Large intestine (tissue), 3 donors: ENCODE measurements at regions not wholly inside any gene's neighbourhood (a gene's known extent, or its start where the extent isn't known, plus 50 kb on each side); places are given as distances from the start of the nearest gene placed in this dataset.

Source experiments
- DNase-seq, 2 donors: peaks; one replicate each; pipeline versions ENCODE4 v3.0.0 to v3.0.0-alpha.2; 2013
- H3K27ac ChIP-seq: one replicate; pipeline ENCODE4 v1.5.1; 2013; ENCODE audit warnings: low read length
- H3K27me3 ChIP-seq: 2 replicates; pipeline ENCODE4 v1.6.1; 2013; ENCODE audit warnings: low read length; ENCODE audit not compliant: control insufficient read depth, insufficient read depth
- H3K36me3 ChIP-seq: 2 replicates; pipeline ENCODE4 v1.6.1; 2013; ENCODE audit warnings: low read length; ENCODE audit not compliant: control insufficient read depth, insufficient read depth
- H3K4me1 ChIP-seq: one replicate; pipeline ENCODE4 v1.6.1; 2013; ENCODE audit warnings: low read length; ENCODE audit not compliant: control insufficient read depth, insufficient read depth
- H3K4me3 ChIP-seq: one replicate; pipeline ENCODE4 v1.5.1; 2013; ENCODE audit warnings: low read length
- H3K9me3 ChIP-seq: one replicate; pipeline ENCODE4 v1.6.1; 2013; ENCODE audit warnings: mild to moderate bottlenecking, low read depth, low read length, moderate library complexity; ENCODE audit not compliant: control insufficient read depth
- WGBS: methylation state at CpG from one replicate; pipeline ENCODE4 v1.1.5; 2013; ENCODE audit warnings: low lambda C conversion rate; ENCODE audit not compliant: insufficient coverage; 5-methylcytosine and 5-hydroxymethylcytosine counted together

- Histone ChIP-seq H3K4me3 (no peak overlapping the region), H3K36me3 (no peaks in the 10 kb centered on the region), H3K4me1 (no peaks in the 10 kb centered on the region), H3K27ac (no peak overlapping the region), H3K9me3 (peaks cover 11% of the 10 kb centered on the region), H3K27me3 (no peaks in the 10 kb centered on the region)
- no peak for DNase-seq
- WGBS, result no CpG with 5 or more reads among the region's 17 CpGs
These were observed 945.0 kb downstream of the BRD1 start for GRCh38 chr22:48882636-48883200.

GRCh38 chr22:48881326-48881980 lies 946.2 kb downstream of the BRD1 start:
- no peaks in the 10 kb centered on the region for H3K36me3 ChIP-seq
- no peak for DNase-seq
- H3K4me3 ChIP-seq, result no peak overlapping the region
- H3K27me3 ChIP-seq, result no peaks in the 10 kb centered on the region
- H3K27ac ChIP-seq, result no peak overlapping the region
- peaks cover 11% of the 10 kb centered on the region for H3K9me3 ChIP-seq
- no CpG with 5 or more reads among the region's 22 CpGs for WGBS
- H3K4me1 ChIP-seq, result no peaks in the 10 kb centered on the region

- H3K27me3 ChIP-seq, result no peaks in the 10 kb centered on the region
- peaks cover 11% of the 10 kb centered on the region for H3K9me3 ChIP-seq
- no peaks in the 10 kb centered on the region for H3K36me3 ChIP-seq
- no peak overlapping the region for H3K4me3 ChIP-seq
- no peak overlapping the region for H3K27ac ChIP-seq
- no peaks in the 10 kb centered on the region for H3K4me1 ChIP-seq
- DNase-seq, result no peak
- WGBS, result 100% methylated on average over 3 of the region's 11 CpGs
These were observed 946.9 kb downstream of the BRD1 start for GRCh38 chr22:48880749-48881148.

- H3K36me3 ChIP-seq, result no peaks in the 10 kb centered on the region
- DNase-seq, result no peak
- no peaks in the 10 kb centered on the region for H3K4me1 ChIP-seq
- no peak overlapping the region for H3K4me3 ChIP-seq
- no CpG with 5 or more reads among the region's 4 CpGs for WGBS
- H3K27ac ChIP-seq, result no peak overlapping the region
- H3K9me3 ChIP-seq, result peaks cover 8% of the 10 kb centered on the region
- no peaks in the 10 kb centered on the region for H3K27me3 ChIP-seq
These were observed 950.7 kb downstream of the BRD1 start for GRCh38 chr22:48876951-48877350.

GRCh38 chr22:48874956-48875355 lies 952.7 kb downstream of the BRD1 start:
- H3K4me3 ChIP-seq, result no peak overlapping the region
- H3K9me3 ChIP-seq, result no peaks in the 10 kb centered on the region
- WGBS, result no CpG with 5 or more reads among the region's 5 CpGs
- H3K27me3 ChIP-seq, result no peaks in the 10 kb centered on the region
- no peak for DNase-seq
- no peaks in the 10 kb centered on the region for H3K36me3 ChIP-seq
- no peaks in the 10 kb centered on the region for H3K4me1 ChIP-seq
- no peak overlapping the region for H3K27ac ChIP-seq

- no peaks in the 10 kb centered on the region for H3K4me1 ChIP-seq
- no peak overlapping the region for H3K27ac ChIP-seq
- no peaks in the 10 kb centered on the region for H3K36me3 ChIP-seq
- DNase-seq, result no peak
- no peak overlapping the region for H3K4me3 ChIP-seq
- H3K9me3 ChIP-seq, result no peaks in the 10 kb centered on the region
- no CpG with 5 or more reads among the region's 3 CpGs for WGBS
- H3K27me3 ChIP-seq, result no peaks in the 10 kb centered on the region
These were observed 954.5 kb downstream of the BRD1 start for GRCh38 chr22:48873191-48873520.

- no peaks in the 10 kb centered on the region for H3K9me3 ChIP-seq
- H3K4me3 ChIP-seq, result no peak overlapping the region
- H3K36me3 ChIP-seq, result no peaks in the 10 kb centered on the region
- 67% methylated on average over 1 of the region's 21 CpGs for WGBS
- DNase-seq, result no peak
- no peaks in the 10 kb centered on the region for H3K27me3 ChIP-seq
- H3K27ac ChIP-seq, result no peak overlapping the region
- H3K4me1 ChIP-seq, result no peaks in the 10 kb centered on the region
These were observed 955.1 kb downstream of the BRD1 start for GRCh38 chr22:48872271-48873190.

GRCh38 chr22:48871176-48871840 lies 956.4 kb downstream of the BRD1 start:
- Histone ChIP-seq H3K9me3 (no peaks in the 10 kb centered on the region), H3K4me1 (no peaks in the 10 kb centered on the region), H3K4me3 (no peak overlapping the region), H3K36me3 (no peaks in the 10 kb centered on the region), H3K27ac (no peak overlapping the region), H3K27me3 (no peaks in the 10 kb centered on the region)
- no peak for DNase-seq
- WGBS, result no CpG with 5 or more reads among the region's 12 CpGs

GRCh38 chr22:48870436-48870835 lies 957.2 kb downstream of the BRD1 start:
- no peak for DNase-seq
- Histone ChIP-seq H3K27ac (no peak overlapping the region), H3K36me3 (no peaks in the 10 kb centered on the region), H3K27me3 (no peaks in the 10 kb centered on the region), H3K9me3 (no peaks in the 10 kb centered on the region), H3K4me1 (no peaks in the 10 kb centered on the region), H3K4me3 (no peak overlapping the region)
- no CpG with 5 or more reads among the region's 13 CpGs for WGBS

- Histone ChIP-seq H3K27me3 (no peaks in the 10 kb centered on the region), H3K4me3 (no peak overlapping the region), H3K27ac (no peak overlapping the region), H3K4me1 (no peaks in the 10 kb centered on the region), H3K36me3 (no peaks in the 10 kb centered on the region), H3K9me3 (no peaks in the 10 kb centered on the region)
- no peak for DNase-seq
- 90% methylated on average over 2 of the region's 5 CpGs for WGBS
These were observed 957.9 kb downstream of the BRD1 start for GRCh38 chr22:48869788-48870187.
